ENCODE measurements at regions not wholly inside any gene's neighbourhood (a gene's known extent, or its start where the extent isn't known, plus 50 kb on each side); places are given as distances from the start of the nearest gene placed in this dataset.
"Not testable (repeated sequence)": the region's sequence is repeated elsewhere in the genome, so short reads cannot be mapped to it uniquely, and the experiment has no call there.

GRCh38 chr3:176615826-176616225, 581.5 kb downstream of the TBL1XR1 start:
- DNase-seq (ENCODE audit: low read depth): no peak
- Histone ChIP-seq H3K4me3 (ENCODE audit: low read depth, low read length) (no peak overlapping the region), H3K27me3 (ENCODE audit: control insufficient read depth, insufficient read depth, low read length) (no peaks in the 10 kb centered on the region), H3K36me3 (ENCODE audit: control insufficient read depth, insufficient read depth, low read length) (no peaks in the 10 kb centered on the region)
- no peak for TF ChIP-seq CTCF (IDR thresholded peaks at IDR 0.05; ENCODE audit: insufficient read depth, low read length, severe bottlenecking)
- no peak for FAIRE-seq

GRCh38 chr3:176611703-176612102, 585.6 kb downstream of the TBL1XR1 start:
- H3K27me3 ChIP-seq (ENCODE audit: control insufficient read depth, insufficient read depth, low read length): no peaks in the 10 kb centered on the region
- TF ChIP-seq CTCF (IDR thresholded peaks at IDR 0.05; ENCODE audit: insufficient read depth, low read length, severe bottlenecking): no peak
- no peak overlapping the region for H3K4me3 ChIP-seq (ENCODE audit: low read depth, low read length)
- no peaks in the 10 kb centered on the region for H3K36me3 ChIP-seq (ENCODE audit: control insufficient read depth, insufficient read depth, low read length)
- DNase-seq (ENCODE audit: low read depth) (peak; percentile 14), FAIRE-seq (no peak)

GRCh38 chr3:176609361-176609760, 587.9 kb downstream of the TBL1XR1 start:
- TF ChIP-seq CTCF (IDR thresholded peaks at IDR 0.05; ENCODE audit: insufficient read depth, low read length, severe bottlenecking): no peak
- H3K36me3 ChIP-seq (ENCODE audit: control insufficient read depth, insufficient read depth, low read length): no peaks in the 10 kb centered on the region
- FAIRE-seq (no peak), DNase-seq (ENCODE audit: low read depth) (no peak)
- no peak overlapping the region for H3K4me3 ChIP-seq (ENCODE audit: low read depth, low read length)
- no peaks in the 10 kb centered on the region for H3K27me3 ChIP-seq (ENCODE audit: control insufficient read depth, insufficient read depth, low read length)

- not testable (repeated sequence) for DNase-seq (ENCODE audit: low read depth); FAIRE-seq; H3K36me3 ChIP-seq (ENCODE audit: control insufficient read depth, insufficient read depth, low read length); H3K27me3 ChIP-seq (ENCODE audit: control insufficient read depth, insufficient read depth, low read length); H3K4me3 ChIP-seq (ENCODE audit: low read depth, low read length)
Measured at GRCh38 chr3:176605553-176605952, 591.7 kb downstream of the TBL1XR1 start.

- Histone ChIP-seq H3K36me3 (ENCODE audit: control insufficient read depth, insufficient read depth, low read length) (no peaks in the 10 kb centered on the region), H3K27me3 (ENCODE audit: control insufficient read depth, insufficient read depth, low read length) (no peaks in the 10 kb centered on the region), H3K4me3 (ENCODE audit: low read depth, low read length) (no peak overlapping the region)
- FAIRE-seq: no peak
- no peak for DNase-seq (ENCODE audit: low read depth)
- no peak for TF ChIP-seq CTCF (IDR thresholded peaks at IDR 0.05; ENCODE audit: insufficient read depth, low read length, severe bottlenecking)
Measured at GRCh38 chr3:176595307-176595706, 602.0 kb downstream of the TBL1XR1 start.

GRCh38 chr3:176590722-176591121, 606.6 kb downstream of the TBL1XR1 start:
- FAIRE-seq: no peak
- no peaks in the 10 kb centered on the region for H3K36me3 ChIP-seq (ENCODE audit: control insufficient read depth, insufficient read depth, low read length)
- DNase-seq (ENCODE audit: low read depth): no peak
- no peak overlapping the region for H3K4me3 ChIP-seq (ENCODE audit: low read depth, low read length)
- no peaks in the 10 kb centered on the region for H3K27me3 ChIP-seq (ENCODE audit: control insufficient read depth, insufficient read depth, low read length)
- no peak for TF ChIP-seq CTCF (IDR thresholded peaks at IDR 0.05; ENCODE audit: insufficient read depth, low read length, severe bottlenecking)

Measured in bronchial epithelial cell (primary cell).